SK-N-SH treated with all-trans-retinoic acid at 6 μM for 48 hours (cell line): ENCODE measurements at regions not wholly inside any gene's neighbourhood (a gene's known extent, or its start where the extent isn't known, plus 50 kb on each side); places are given as distances from the start of the nearest gene placed in this dataset.

ENCODE experiments used
- ATAC-seq: fragments of 200-7000 bp; cut with Tn5 transposase; 3 replicates; pipeline ENCODE4 v1.9.1; 2020; ENCODE audit warnings: mild to moderate bottlenecking, moderate library complexity
- ARNTL ChIP-seq: fragments of 450-650 bp; formaldehyde crosslinking; IDR thresholded peaks from 2 replicates; pipeline ENCODE4 v1.5.0; 2020; ENCODE audit warnings: low read depth, mild to moderate bottlenecking, moderate library complexity, borderline replicate concordance
- BACH2 ChIP-seq: fragments of 250-450 bp; sonication (Bioruptor Pico); IDR thresholded peaks from 2 replicates; pipeline ENCODE4 v1.9.0; 2021; ENCODE audit warnings: mild to moderate bottlenecking, borderline replicate concordance
- CSDC2 ChIP-seq: fragments of 250-450 bp; sonication (Bioruptor Pico); IDR thresholded peaks from 2 replicates; pipeline ENCODE4 v1.5.0; 2020; ENCODE audit warnings: mild to moderate bottlenecking, moderate library complexity
- CSRNP3 ChIP-seq: fragments of 250-450 bp; sonication (Bioruptor Pico); IDR thresholded peaks from 2 replicates; pipeline ENCODE4 v1.5.1; 2021; ENCODE audit warnings: mild to moderate bottlenecking, moderate library complexity
- ESRRG ChIP-seq: fragments of 250-450 bp; sonication (Bioruptor Pico); IDR thresholded peaks from 2 replicates; pipeline ENCODE4 v1.6.1; 2021; ENCODE audit warnings: mild to moderate bottlenecking
- GLIS3 ChIP-seq: fragments of 250-450 bp; sonication (Bioruptor Pico); IDR thresholded peaks from 2 replicates; pipeline ENCODE4 v1.5.0; 2020; ENCODE audit warnings: mild to moderate bottlenecking, moderate library complexity
- ISL1 ChIP-seq: fragments of 250-450 bp; sonication (Bioruptor Pico); IDR thresholded peaks from 2 replicates; pipeline ENCODE4 v2.1.2; 2022; ENCODE audit warnings: mild to moderate bottlenecking, moderate library complexity
- OSR1 ChIP-seq: fragments of 250-450 bp; sonication (Bioruptor Pico); IDR thresholded peaks from 2 replicates; pipeline ENCODE4 v1.8.0; 2022; ENCODE audit warnings: moderate library complexity, mild to moderate bottlenecking, inconsistent platforms
- POU6F1 ChIP-seq: fragments of 250-450 bp; sonication (Bioruptor Pico); IDR thresholded peaks from 2 replicates; pipeline ENCODE4 v1.8.0; 2021; ENCODE audit warnings: low read depth, mild to moderate bottlenecking, moderate library complexity, borderline replicate concordance
- PPARA ChIP-seq: fragments of 250-450 bp; sonication (Bioruptor Pico); IDR thresholded peaks from 2 replicates; pipeline ENCODE4 v1.5.0; 2020; ENCODE audit warnings: mild to moderate bottlenecking, borderline replicate concordance
- RARB ChIP-seq: fragments of 250-450 bp; sonication (Bioruptor Pico); IDR thresholded peaks from 2 replicates; pipeline ENCODE4 v1.8.0; 2021; ENCODE audit warnings: mild to moderate bottlenecking, moderate library complexity
- TCF4 ChIP-seq: fragments of 250-450 bp; sonication (Bioruptor Pico); IDR thresholded peaks from 2 replicates; pipeline ENCODE4 v1.8.0; 2021; ENCODE audit warnings: mild to moderate bottlenecking, moderate library complexity, borderline replicate concordance
- ZC3H10 ChIP-seq: fragments of 250-450 bp; sonication (Bioruptor Pico); IDR thresholded peaks from 2 replicates; pipeline ENCODE4 v1.5.1; 2021; ENCODE audit warnings: mild to moderate bottlenecking, moderate library complexity
- ZFP3 ChIP-seq: fragments of 250-450 bp; sonication (Bioruptor Pico); IDR thresholded peaks from 2 replicates; pipeline ENCODE4 v1.5.0; 2020; ENCODE audit warnings: mild to moderate bottlenecking, moderate library complexity
- ZNF565 ChIP-seq: fragments of 450-650 bp; formaldehyde crosslinking; conservative IDR thresholded peaks from 2 replicates; pipeline ENCODE4 v1.5.0; 2020; ENCODE audit warnings: low read depth, mild to moderate bottlenecking, moderate library complexity
- ZNF70 ChIP-seq: fragments of 450-650 bp; formaldehyde crosslinking; IDR thresholded peaks from 2 replicates; pipeline ENCODE4 v1.5.0; 2020; ENCODE audit warnings: mild to moderate bottlenecking, moderate library complexity
- ZNF8 ChIP-seq: fragments of 450-650 bp; formaldehyde crosslinking; IDR thresholded peaks from 2 replicates; pipeline ENCODE4 v1.5.0; 2020; ENCODE audit warnings: mild to moderate bottlenecking, moderate library complexity
- TF ChIP-seq, protein P1 (sequence below): fragments of 250-450 bp; sonication (Bioruptor Pico); IDR thresholded peaks from 2 replicates; pipeline ENCODE4 v1.8.0; 2020; ENCODE audit warnings: mild to moderate bottlenecking, moderate library complexity, borderline replicate concordance
- TF ChIP-seq, protein P2 (sequence below): fragments of 250-450 bp; sonication (Bioruptor Pico); IDR thresholded peaks from 2 replicates; pipeline ENCODE4 v1.5.0; 2020; ENCODE audit warnings: mild to moderate bottlenecking, moderate library complexity
- TF ChIP-seq, protein P3 (sequence below): fragments of 250-450 bp; sonication (Bioruptor Pico); IDR thresholded peaks from 2 replicates; pipeline ENCODE4 v1.5.1; 2020; ENCODE audit warnings: low read depth, mild to moderate bottlenecking, moderate library complexity

- ATAC-seq, result no peak
- TF ChIP-seq RARB (CRISPR knock-in tag) (no peak), ZFP3 (CRISPR knock-in tag) (no peak), ZNF565 (CRISPR knock-in tag) (no peak), GLIS3 (CRISPR knock-in tag) (no peak), ISL1 (CRISPR knock-in tag) (no peak), ZNF70 (CRISPR knock-in tag) (no peak), TCF4 (CRISPR knock-in tag) (no peak), BACH2 (no peak), CSRNP3 (CRISPR knock-in tag) (no peak), POU6F1 (CRISPR knock-in tag) (no peak), OSR1 (CRISPR knock-in tag) (no peak), ESRRG (no peak)
- TF ChIP-seq, protein P1, sequence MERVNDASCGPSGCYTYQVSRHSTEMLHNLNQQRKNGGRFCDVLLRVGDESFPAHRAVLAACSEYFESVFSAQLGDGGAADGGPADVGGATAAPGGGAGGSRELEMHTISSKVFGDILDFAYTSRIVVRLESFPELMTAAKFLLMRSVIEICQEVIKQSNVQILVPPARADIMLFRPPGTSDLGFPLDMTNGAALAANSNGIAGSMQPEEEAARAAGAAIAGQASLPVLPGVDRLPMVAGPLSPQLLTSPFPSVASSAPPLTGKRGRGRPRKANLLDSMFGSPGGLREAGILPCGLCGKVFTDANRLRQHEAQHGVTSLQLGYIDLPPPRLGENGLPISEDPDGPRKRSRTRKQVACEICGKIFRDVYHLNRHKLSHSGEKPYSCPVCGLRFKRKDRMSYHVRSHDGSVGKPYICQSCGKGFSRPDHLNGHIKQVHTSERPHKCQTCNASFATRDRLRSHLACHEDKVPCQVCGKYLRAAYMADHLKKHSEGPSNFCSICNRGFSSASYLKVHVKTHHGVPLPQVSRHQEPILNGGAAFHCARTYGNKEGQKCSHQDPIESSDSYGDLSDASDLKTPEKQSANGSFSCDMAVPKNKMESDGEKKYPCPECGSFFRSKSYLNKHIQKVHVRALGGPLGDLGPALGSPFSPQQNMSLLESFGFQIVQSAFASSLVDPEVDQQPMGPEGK, result no peak
- TF ChIP-seq, protein P2, sequence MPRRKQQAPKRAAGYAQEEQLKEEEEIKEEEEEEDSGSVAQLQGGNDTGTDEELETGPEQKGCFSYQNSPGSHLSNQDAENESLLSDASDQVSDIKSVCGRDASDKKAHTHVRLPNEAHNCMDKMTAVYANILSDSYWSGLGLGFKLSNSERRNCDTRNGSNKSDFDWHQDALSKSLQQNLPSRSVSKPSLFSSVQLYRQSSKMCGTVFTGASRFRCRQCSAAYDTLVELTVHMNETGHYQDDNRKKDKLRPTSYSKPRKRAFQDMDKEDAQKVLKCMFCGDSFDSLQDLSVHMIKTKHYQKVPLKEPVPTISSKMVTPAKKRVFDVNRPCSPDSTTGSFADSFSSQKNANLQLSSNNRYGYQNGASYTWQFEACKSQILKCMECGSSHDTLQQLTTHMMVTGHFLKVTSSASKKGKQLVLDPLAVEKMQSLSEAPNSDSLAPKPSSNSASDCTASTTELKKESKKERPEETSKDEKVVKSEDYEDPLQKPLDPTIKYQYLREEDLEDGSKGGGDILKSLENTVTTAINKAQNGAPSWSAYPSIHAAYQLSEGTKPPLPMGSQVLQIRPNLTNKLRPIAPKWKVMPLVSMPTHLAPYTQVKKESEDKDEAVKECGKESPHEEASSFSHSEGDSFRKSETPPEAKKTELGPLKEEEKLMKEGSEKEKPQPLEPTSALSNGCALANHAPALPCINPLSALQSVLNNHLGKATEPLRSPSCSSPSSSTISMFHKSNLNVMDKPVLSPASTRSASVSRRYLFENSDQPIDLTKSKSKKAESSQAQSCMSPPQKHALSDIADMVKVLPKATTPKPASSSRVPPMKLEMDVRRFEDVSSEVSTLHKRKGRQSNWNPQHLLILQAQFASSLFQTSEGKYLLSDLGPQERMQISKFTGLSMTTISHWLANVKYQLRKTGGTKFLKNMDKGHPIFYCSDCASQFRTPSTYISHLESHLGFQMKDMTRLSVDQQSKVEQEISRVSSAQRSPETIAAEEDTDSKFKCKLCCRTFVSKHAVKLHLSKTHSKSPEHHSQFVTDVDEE (CRISPR knock-in tag), result no peak
- TF ChIP-seq, protein P3, sequence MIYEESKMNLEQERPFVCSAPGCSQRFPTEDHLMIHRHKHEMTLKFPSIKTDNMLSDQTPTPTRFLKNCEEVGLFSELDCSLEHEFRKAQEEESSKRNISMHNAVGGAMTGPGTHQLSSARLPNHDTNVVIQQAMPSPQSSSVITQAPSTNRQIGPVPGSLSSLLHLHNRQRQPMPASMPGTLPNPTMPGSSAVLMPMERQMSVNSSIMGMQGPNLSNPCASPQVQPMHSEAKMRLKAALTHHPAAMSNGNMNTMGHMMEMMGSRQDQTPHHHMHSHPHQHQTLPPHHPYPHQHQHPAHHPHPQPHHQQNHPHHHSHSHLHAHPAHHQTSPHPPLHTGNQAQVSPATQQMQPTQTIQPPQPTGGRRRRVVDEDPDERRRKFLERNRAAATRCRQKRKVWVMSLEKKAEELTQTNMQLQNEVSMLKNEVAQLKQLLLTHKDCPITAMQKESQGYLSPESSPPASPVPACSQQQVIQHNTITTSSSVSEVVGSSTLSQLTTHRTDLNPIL (CRISPR knock-in tag), result no peak
- TF ChIP-seq, all 23 proteins: peak for 0
Observed at GRCh38 chr2:82508702-82509101, 1950.4 kb downstream of the SUCLG1 start.

DNA sequence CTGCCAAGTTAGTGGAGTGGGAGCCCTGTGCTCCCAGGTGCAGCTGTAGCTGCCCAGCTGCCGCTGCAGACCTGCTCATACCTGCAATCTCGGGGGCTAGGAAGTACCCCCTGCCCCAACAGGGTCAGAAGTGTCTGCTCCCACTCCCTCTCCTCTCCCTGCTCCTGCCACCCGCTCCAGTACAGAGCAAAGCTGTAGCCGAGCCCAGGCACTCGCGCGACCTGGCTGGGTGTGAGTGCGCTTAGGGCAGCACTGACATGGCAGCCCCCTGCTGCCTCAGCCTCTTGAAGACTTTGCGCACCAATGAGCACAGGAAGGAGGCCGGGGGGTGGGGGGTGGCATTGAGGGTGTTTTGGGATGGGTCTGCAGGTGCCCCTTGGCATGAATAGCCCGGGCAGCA is 1951.4 kb downstream of the SUCLG1 start:
- ATAC-seq, result no peak
- no peak for TF ChIP-seq ESRRG
- no peak for TF ChIP-seq ZFP3 (CRISPR knock-in tag)
- TF ChIP-seq, protein P2 (CRISPR knock-in tag), result no peak
- TF ChIP-seq POU6F1 (CRISPR knock-in tag), result no peak
- no peak for TF ChIP-seq ZNF565 (CRISPR knock-in tag)
- no peak for TF ChIP-seq ZNF8 (CRISPR knock-in tag)
- TF ChIP-seq ZC3H10 (CRISPR knock-in tag), result no peak
- TF ChIP-seq, protein P1, result no peak
- no peak for TF ChIP-seq ISL1 (CRISPR knock-in tag)
- no peak for TF ChIP-seq ARNTL (CRISPR knock-in tag)
- TF ChIP-seq CSDC2 (CRISPR knock-in tag), result no peak
- no peak for TF ChIP-seq OSR1 (CRISPR knock-in tag)
- TF ChIP-seq, protein P3 (CRISPR knock-in tag), result no peak
- no peak for TF ChIP-seq BACH2
- no peak for TF ChIP-seq PPARA (CRISPR knock-in tag)
- TF ChIP-seq TCF4 (CRISPR knock-in tag), result no peak
